PC-9 (cell line): ENCODE measurements at regions not wholly inside any gene's neighbourhood (a gene's known extent, or its start where the extent isn't known, plus 50 kb on each side); places are given as distances from the start of the nearest gene placed in this dataset.

ENCODE experiments used
- CTCF ChIP-seq: fragments of 200-600 bp; sonication (generic); conservative IDR thresholded peaks from 2 replicates; pipeline ENCODE4 v1.6.1; 2017; ENCODE audit warnings: mixed run types, antibody characterized with exemption, mild to moderate bottlenecking, moderate library complexity
- EZH2 ChIP-seq: fragments of 200-600 bp; sonication (generic); IDR thresholded peaks from 2 replicates; pipeline ENCODE4 v1.8.0; 2017; ENCODE audit warnings: antibody characterized with exemption, low read depth

- TF ChIP-seq CTCF: no peak
- TF ChIP-seq EZH2: no peak
These were observed 132.4 kb upstream of the PALS2 start for GRCh38 chr7:24440892-24441291.
